AG04450 (cell line): ENCODE measurements at regions not wholly inside any gene's neighbourhood (a gene's known extent, or its start where the extent isn't known, plus 50 kb on each side); places are given as distances from the start of the nearest gene placed in this dataset.
A peak's percentile ranks its signal among the peaks of the same experiment; 100 is the strongest.

ENCODE experiments used
- CTCF ChIA-PET: fragments of 300-600, 350-600 bp; formaldehyde crosslinking; extraction: SDS; loops from one replicate; lab custom pipeline; 2022; ENCODE audit warnings: antibody characterized with exemption, inconsistent platforms; lab: Charles Lee
- POLR2A ChIA-PET: fragments of 350-600 bp; formaldehyde crosslinking; extraction: SDS; loops from one replicate; lab custom pipeline; 2021; ENCODE audit warnings: antibody characterized with exemption, inconsistent platforms; lab: Yijun Ruan, JAX
- DNase-seq: peaks from one replicate; pipeline ENCODE4 v3.0.0-alpha.2; 2011; ENCODE audit warnings: low read depth, low spot score
- H3K27ac ChIP-seq: one replicate; pipeline ENCODE4 v1.5.1; 2012; ENCODE audit warnings: low read depth, low read length, control low read depth
- H3K27me3 ChIP-seq: one replicate; pipeline ENCODE4 v1.6.0; 2012; ENCODE audit warnings: low read length; ENCODE audit not compliant: control insufficient read depth, insufficient read depth
- H3K4me3 ChIP-seq: 2 replicates; pipeline ENCODE4 v1.5.1; 2011; ENCODE audit warnings: mild to moderate bottlenecking, low read depth, low read length, control low read depth
- H3K9me3 ChIP-seq: 2 replicates; pipeline ENCODE4 v1.5.1; 2012; ENCODE audit warnings: low read length; ENCODE audit not compliant: control insufficient read depth, insufficient read depth
- TF ChIP-seq, protein P1 (sequence below): IDR thresholded peaks from 2 replicates; pipeline ENCODE4 v1.5.1; 2011; ENCODE audit warnings: low read depth, low read length, control low read depth, inconsistent platforms

DNA sequence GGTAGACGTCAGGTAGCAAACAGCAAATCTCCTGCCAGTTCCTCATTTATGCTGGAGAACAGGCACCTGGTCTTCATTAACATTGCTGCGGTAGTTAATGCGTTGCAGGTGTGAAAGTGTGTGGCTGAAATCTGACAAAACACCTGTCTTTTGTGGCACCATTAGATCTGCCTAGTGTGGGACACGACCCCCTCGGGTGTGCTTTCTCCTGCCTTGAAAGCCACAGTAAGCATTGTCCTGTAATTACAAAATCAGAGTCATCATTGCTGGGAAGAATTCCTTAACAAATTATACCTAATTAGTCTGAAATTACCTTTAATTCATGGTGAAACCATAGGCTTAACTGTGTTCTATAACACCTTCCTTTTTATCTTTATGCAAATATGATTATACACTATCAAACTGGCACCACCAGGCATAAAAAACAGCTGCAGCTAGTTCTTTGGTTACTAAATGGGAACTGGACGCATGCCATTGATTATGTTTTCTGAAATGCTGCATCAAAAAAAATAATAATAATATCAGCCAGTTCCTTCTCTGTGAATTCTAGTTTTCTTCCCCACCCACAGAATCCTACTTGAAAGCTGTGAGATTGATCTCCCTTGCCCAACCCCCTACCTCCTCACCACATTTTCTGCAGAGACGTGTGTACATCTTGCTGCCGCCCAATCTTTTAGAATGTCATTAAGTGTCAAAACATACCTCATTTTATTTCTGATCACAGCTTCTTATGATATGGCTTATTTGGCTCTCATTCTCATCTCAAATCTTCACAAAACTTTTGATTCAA, 374.0 kb downstream of the NFIB start:
- POLR2A ChIA-PET = interaction anchor here (0.6 kb wide), 1 partner anchor 414 kb away, joined by 6 read pairs; no protein-coding TSS in a partner anchor

DNA sequence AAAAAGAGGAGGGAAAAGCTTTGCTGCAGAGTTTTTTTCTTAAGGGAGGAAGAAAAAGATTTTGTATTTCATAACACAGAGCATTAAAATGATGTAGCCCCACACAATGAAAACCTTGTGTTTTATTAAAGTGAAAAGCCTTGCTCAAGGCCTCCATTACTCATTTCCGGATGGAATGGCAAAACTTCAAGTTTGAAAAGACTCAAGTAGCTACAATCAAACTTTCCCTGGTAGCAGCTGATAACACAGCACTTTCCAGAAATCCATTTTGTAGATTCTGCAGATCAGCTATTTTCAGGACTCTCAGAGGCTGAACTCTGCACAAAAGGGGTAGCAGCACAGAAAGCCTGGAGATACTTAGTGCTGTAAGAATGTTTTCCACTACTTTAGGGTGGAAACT, 374.8 kb downstream of the NFIB start:
- Histone ChIP-seq H3K27ac (no peak overlapping the region), H3K9me3 (no peaks in the 10 kb centered on the region), H3K4me3 (no peak overlapping the region), H3K27me3 (no peaks in the 10 kb centered on the region)
- TF ChIP-seq, protein P1, sequence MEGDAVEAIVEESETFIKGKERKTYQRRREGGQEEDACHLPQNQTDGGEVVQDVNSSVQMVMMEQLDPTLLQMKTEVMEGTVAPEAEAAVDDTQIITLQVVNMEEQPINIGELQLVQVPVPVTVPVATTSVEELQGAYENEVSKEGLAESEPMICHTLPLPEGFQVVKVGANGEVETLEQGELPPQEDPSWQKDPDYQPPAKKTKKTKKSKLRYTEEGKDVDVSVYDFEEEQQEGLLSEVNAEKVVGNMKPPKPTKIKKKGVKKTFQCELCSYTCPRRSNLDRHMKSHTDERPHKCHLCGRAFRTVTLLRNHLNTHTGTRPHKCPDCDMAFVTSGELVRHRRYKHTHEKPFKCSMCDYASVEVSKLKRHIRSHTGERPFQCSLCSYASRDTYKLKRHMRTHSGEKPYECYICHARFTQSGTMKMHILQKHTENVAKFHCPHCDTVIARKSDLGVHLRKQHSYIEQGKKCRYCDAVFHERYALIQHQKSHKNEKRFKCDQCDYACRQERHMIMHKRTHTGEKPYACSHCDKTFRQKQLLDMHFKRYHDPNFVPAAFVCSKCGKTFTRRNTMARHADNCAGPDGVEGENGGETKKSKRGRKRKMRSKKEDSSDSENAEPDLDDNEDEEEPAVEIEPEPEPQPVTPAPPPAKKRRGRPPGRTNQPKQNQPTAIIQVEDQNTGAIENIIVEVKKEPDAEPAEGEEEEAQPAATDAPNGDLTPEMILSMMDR = no peak
- CTCF ChIA-PET = no interaction called here
- POLR2A ChIA-PET = no interaction called here
- DNase-seq = peak; percentile 59

More for the DNA sequence above, 374.0 kb downstream of the NFIB start:
- Histone ChIP-seq H3K27ac (no peak overlapping the region), H3K4me3 (no peak overlapping the region), H3K9me3 (no peaks in the 10 kb centered on the region), H3K27me3 (no peaks in the 10 kb centered on the region)
- CTCF ChIA-PET = no interaction called here
- TF ChIP-seq, protein P1 = no peak
- DNase-seq = no peak

DNA sequence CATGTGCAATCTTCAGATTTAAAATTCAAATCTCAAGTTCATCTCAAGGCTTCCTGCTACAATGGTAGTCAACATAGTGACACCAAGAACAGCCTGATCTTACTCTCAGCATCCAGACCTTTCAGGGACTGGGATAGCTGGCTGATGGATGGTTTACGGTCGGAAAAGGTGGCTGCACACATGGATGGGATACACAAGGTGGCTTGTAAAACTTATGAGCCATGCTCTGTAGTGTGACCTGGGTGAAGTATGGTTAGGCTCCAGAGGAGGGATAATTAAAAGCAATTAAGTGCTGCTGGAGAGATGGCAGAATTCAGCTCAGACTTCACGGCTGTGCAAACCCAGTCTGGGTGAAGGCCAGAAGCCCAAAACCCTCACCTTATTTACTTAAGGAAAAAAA, 379.5 kb downstream of the NFIB start:
- CTCF ChIA-PET = no interaction called here
- Histone ChIP-seq H3K27me3 (no peaks in the 10 kb centered on the region), H3K9me3 (no peaks in the 10 kb centered on the region), H3K4me3 (no peak overlapping the region), H3K27ac (no peak overlapping the region)
- TF ChIP-seq, protein P1 = no peak
- no peak for DNase-seq
- POLR2A ChIA-PET = no interaction called here

DNA sequence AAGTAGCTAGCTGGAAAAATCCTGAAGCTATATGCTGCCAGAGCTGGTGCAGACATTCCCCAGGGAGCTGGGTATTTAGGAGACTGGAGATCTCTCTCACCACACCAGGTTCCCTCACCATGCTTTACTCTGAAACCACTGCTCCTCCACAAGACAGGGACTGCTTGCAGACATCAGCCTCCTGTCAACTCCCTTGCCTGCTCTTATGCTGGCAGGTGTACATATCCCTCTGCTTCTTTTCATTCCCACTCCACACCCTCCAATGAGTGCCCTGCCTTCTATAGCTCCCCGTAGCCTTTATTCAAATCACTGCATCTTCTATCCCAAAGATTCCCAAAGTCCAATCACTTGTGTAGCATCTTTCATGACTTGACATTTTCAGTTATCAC, 380.7 kb downstream of the NFIB start:
- DNase-seq = no peak
- H3K9me3 ChIP-seq = no peaks in the 10 kb centered on the region
- no peaks in the 10 kb centered on the region for H3K27me3 ChIP-seq
- no peak overlapping the region for H3K4me3 ChIP-seq
- TF ChIP-seq, protein P1 = no peak
- no peak overlapping the region for H3K27ac ChIP-seq
- CTCF ChIA-PET = no interaction called here
- POLR2A ChIA-PET = no interaction called here

DNA sequence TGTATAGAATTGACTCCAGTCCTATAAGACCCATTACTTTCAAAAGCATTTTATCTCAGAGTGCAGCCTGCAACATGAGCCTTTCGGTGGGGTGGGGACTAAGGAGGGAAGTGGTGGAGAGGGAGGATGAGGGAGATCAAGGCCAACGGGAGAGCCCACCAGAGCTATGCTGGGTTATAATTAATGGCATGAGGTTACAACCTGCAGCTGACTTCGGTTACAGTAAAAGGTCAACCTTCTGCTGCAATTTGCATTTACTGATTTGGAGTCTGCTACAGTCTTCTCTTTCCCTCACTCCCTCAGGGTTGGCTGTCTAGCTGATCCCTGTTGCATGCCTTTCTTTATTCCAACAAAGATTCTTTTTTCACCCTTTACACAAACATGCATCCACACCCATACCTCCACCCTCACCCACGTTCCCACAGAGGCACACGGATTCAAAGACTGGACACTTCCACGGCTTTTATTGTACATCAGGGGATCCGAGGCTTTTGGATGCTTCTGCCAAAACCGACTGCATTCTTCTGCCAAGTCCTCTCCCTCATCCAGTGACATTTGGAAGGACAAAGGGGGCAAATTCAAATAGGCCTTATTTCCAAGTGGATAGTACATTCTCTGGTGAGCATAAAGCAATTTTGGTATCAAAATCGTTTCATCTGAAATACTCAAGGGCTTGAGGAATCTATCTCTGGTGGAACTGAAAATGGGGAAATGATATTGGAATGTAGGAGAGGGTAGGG, 381.2 kb downstream of the NFIB start:
- no peaks in the 10 kb centered on the region for H3K9me3 ChIP-seq
- DNase-seq = no peak
- no peak overlapping the region for H3K4me3 ChIP-seq
- POLR2A ChIA-PET = no interaction called here
- no peaks in the 10 kb centered on the region for H3K27me3 ChIP-seq
- H3K27ac ChIP-seq = no peak overlapping the region
- TF ChIP-seq, protein P1 = no peak
- CTCF ChIA-PET = no interaction called here
